Naive thymus-derived CD8-positive, alpha-beta T cell (primary cell): ENCODE measurements at regions not wholly inside any gene's neighbourhood (a gene's known extent, or its start where the extent isn't known, plus 50 kb on each side); places are given as distances from the start of the nearest gene placed in this dataset.
"Not testable (repeated sequence)": the region's sequence is repeated elsewhere in the genome, so short reads cannot be mapped to it uniquely, and the experiment has no call there.

Experiments
- ATAC-seq, 2 donors: fragments of 150-1000 bp; cut with Tn5 transposase in 1 of 2; sonication (Bioruptor Pico), chemical (Tn5 transposase) in 1 of 2; 1 replicate in 1 of 2; 2 replicates in 1 of 2; pipeline ENCODE4 v1.10.0; 2021; ENCODE audit warnings: mild to moderate bottlenecking in 2 of 2, moderate library complexity in 2 of 2
- POLR2A ChIA-PET: fragments of 350-600 bp; sonication (Branson Sonifier 250); formaldehyde crosslinking; loops from one replicate; lab custom pipeline; 2021; ENCODE audit warnings: antibody characterized with exemption; lab: Charles Lee
- DNase-seq, 10 donors: peaks; one replicate each; pipeline versions ENCODE4 v3.0.0 to v3.0.0-alpha.2; 2020 to 2022
- H3K27ac Mint-ChIP-seq, 10 donors: one replicate each; pipeline ENCODE4 v1.8.0; 2020 to 2022; ENCODE audit warnings: mild to moderate bottlenecking in 10 of 10, mixed read lengths in 10 of 10, moderate library complexity in 4 of 10, inconsistent platforms in 1 of 10
- H3K27me3 Mint-ChIP-seq, 5 donors: one replicate each; pipeline ENCODE4 v1.8.0; 2021 to 2022; ENCODE audit warnings: mixed read lengths in 5 of 5
- H3K36me3 Mint-ChIP-seq, 3 donors: one replicate each; pipeline ENCODE4 v1.8.0; 2020 to 2022; ENCODE audit warnings: mixed read lengths in 3 of 3, mild to moderate bottlenecking in 2 of 3, inconsistent platforms in 1 of 3
- H3K4me1 Mint-ChIP-seq, 4 donors: one replicate each; pipeline ENCODE4 v1.8.0; 2021 to 2022; ENCODE audit warnings: mixed read lengths in 4 of 4
- H3K4me3 Mint-ChIP-seq, 10 donors: one replicate each; pipeline ENCODE4 v1.8.0; 2020 to 2022; ENCODE audit warnings: mild to moderate bottlenecking in 10 of 10, mixed read lengths in 10 of 10, moderate library complexity in 6 of 10, inconsistent platforms in 1 of 10
- H3K9me3 Mint-ChIP-seq, 9 donors: one replicate each; pipeline ENCODE4 v1.8.0; 2020 to 2022; ENCODE audit warnings: mixed read lengths in 9 of 9, mild to moderate bottlenecking in 3 of 9, inconsistent platforms in 1 of 9, moderate library complexity in 1 of 9

- Mint-ChIP-seq H3K36me3 (no peaks in the 10 kb centered on the region), H3K4me1 (no peaks in the 10 kb centered on the region), H3K9me3 (peaks cover 0 to 9% (median 4%) of the 10 kb centered on the region in 9 donors), H3K4me3 (no peak overlapping the region), H3K27ac (no peak overlapping the region), H3K27me3 (peaks cover 0 to 4% (median 0%) of the 10 kb centered on the region in 5 donors)
- ATAC-seq (no peak), DNase-seq (no peak)
- POLR2A ChIA-PET = no interaction called here
Observed at GRCh38 chr3:137525471-137525870, 238.6 kb upstream of the SOX14 start.

- ATAC-seq (no peak), DNase-seq (no peak)
- no peak overlapping the region for H3K27ac Mint-ChIP-seq
- peaks cover 5 to 51% (median 16%) of the 10 kb centered on the region in 9 donors for H3K9me3 Mint-ChIP-seq
- H3K36me3 Mint-ChIP-seq = no peaks in the 10 kb centered on the region
- H3K4me3 Mint-ChIP-seq = no peak overlapping the region
- peaks cover 0 to 6% (median 0%) of the 10 kb centered on the region in 5 donors for H3K27me3 Mint-ChIP-seq
- H3K4me1 Mint-ChIP-seq = no peaks in the 10 kb centered on the region
- POLR2A ChIA-PET = no interaction called here
Observed at GRCh38 chr3:137542049-137542448, 222.1 kb upstream of the SOX14 start.

GRCh38 chr3:137554242-137554641, 209.9 kb upstream of the SOX14 start:
- Mint-ChIP-seq H3K36me3 (no peaks in the 10 kb centered on the region), H3K27me3 (no peaks in the 10 kb centered on the region), H3K27ac (no peak overlapping the region), H3K9me3 (peaks cover 0 to 23% (median 12%) of the 10 kb centered on the region in 9 donors), H3K4me1 (no peaks in the 10 kb centered on the region), H3K4me3 (no peak overlapping the region)
- DNase-seq (no peak), ATAC-seq (no peak)
- POLR2A ChIA-PET = no interaction called here

GRCh38 chr3:137568880-137569279, 195.2 kb upstream of the SOX14 start:
- no peak for ATAC-seq
- Mint-ChIP-seq H3K27ac (no peak overlapping the region), H3K36me3 (peaks cover 0 to 5% (median 0%) of the 10 kb centered on the region in 3 donors), H3K9me3 (peaks cover 4 to 34% (median 10%) of the 10 kb centered on the region in 9 donors), H3K4me3 (no peak overlapping the region), H3K4me1 (no peaks in the 10 kb centered on the region), H3K27me3 (peaks cover 0 to 9% (median 4%) of the 10 kb centered on the region in 5 donors)
- no peak for DNase-seq
- POLR2A ChIA-PET = no interaction called here

- POLR2A ChIA-PET = no interaction called here
- Mint-ChIP-seq H3K4me1 (no peaks in the 10 kb centered on the region), H3K9me3 (peaks cover 0 to 26% (median 3%) of the 10 kb centered on the region in 9 donors), H3K4me3 (no peak overlapping the region), H3K36me3 (no peaks in the 10 kb centered on the region), H3K27me3 (peaks cover 0 to 9% (median 4%) of the 10 kb centered on the region in 5 donors), H3K27ac (no peak overlapping the region)
- ATAC-seq = no peak
- DNase-seq = no peak
Observed at GRCh38 chr3:137572931-137573330, 191.2 kb upstream of the SOX14 start.

- POLR2A ChIA-PET = no interaction called here
- Mint-ChIP-seq H3K4me1 (no peaks in the 10 kb centered on the region), H3K9me3 (peaks cover 0 to 21% (median 10%) of the 10 kb centered on the region in 9 donors), H3K4me3 (no peak overlapping the region), H3K27me3 (peaks cover 0 to 14% (median 3%) of the 10 kb centered on the region in 5 donors), H3K36me3 (no peaks in the 10 kb centered on the region), H3K27ac (no peak overlapping the region)
- ATAC-seq = no peak
- no peak for DNase-seq
Observed at GRCh38 chr3:137582484-137582883, 181.6 kb upstream of the SOX14 start.

- Mint-ChIP-seq H3K27me3 (peaks cover 0 to 14% (median 3%) of the 10 kb centered on the region in 5 donors), H3K9me3 (peaks cover 0 to 21% (median 10%) of the 10 kb centered on the region in 9 donors), H3K27ac (no peak overlapping the region), H3K36me3 (no peaks in the 10 kb centered on the region), H3K4me1 (no peaks in the 10 kb centered on the region), H3K4me3 (no peak overlapping the region)
- no peak for ATAC-seq
- POLR2A ChIA-PET = no interaction called here
- no peak for DNase-seq
Observed at GRCh38 chr3:137583256-137583655, 180.9 kb upstream of the SOX14 start.

- no peaks in the 10 kb centered on the region for H3K4me1 Mint-ChIP-seq
- no peak for ATAC-seq
- H3K36me3 Mint-ChIP-seq = no peaks in the 10 kb centered on the region
- DNase-seq = no peak
- POLR2A ChIA-PET = no interaction called here
- H3K9me3 Mint-ChIP-seq = peaks cover 0 to 27% (median 6%) of the 10 kb centered on the region in 9 donors
- H3K27me3 Mint-ChIP-seq = peaks cover 0 to 6% (median 0%) of the 10 kb centered on the region in 5 donors
- no peak overlapping the region for H3K27ac Mint-ChIP-seq
- H3K4me3 Mint-ChIP-seq = no peak overlapping the region
Observed at GRCh38 chr3:137588871-137589270, 175.2 kb upstream of the SOX14 start.

GRCh38 chr3:137595415-137595814, 168.7 kb upstream of the SOX14 start:
- DNase-seq, H3K27ac Mint-ChIP-seq, ATAC-seq, H3K4me1 Mint-ChIP-seq, POLR2A ChIA-PET, H3K4me3 Mint-ChIP-seq, H3K36me3 Mint-ChIP-seq: not testable (repeated sequence)
- peaks cover 0 to 27% (median 0%) of the 10 kb centered on the region in 9 donors for H3K9me3 Mint-ChIP-seq
- peaks cover 0 to 32% (median 0%) of the 10 kb centered on the region in 5 donors for H3K27me3 Mint-ChIP-seq

GRCh38 chr3:137610723-137611122, 153.4 kb upstream of the SOX14 start:
- Mint-ChIP-seq H3K4me1 (no peaks in the 10 kb centered on the region), H3K36me3 (no peaks in the 10 kb centered on the region), H3K27me3 (peaks cover 0 to 8% (median 0%) of the 10 kb centered on the region in 5 donors), H3K4me3 (no peak overlapping the region), H3K27ac (no peak overlapping the region), H3K9me3 (no peaks in the 10 kb centered on the region)
- POLR2A ChIA-PET = no interaction called here
- DNase-seq (no peak), ATAC-seq (no peak)

GRCh38 chr3:137612291-137612690, 151.8 kb upstream of the SOX14 start:
- Mint-ChIP-seq H3K27me3 (peaks cover 0 to 8% (median 0%) of the 10 kb centered on the region in 5 donors), H3K27ac (no peak overlapping the region), H3K9me3 (peaks cover 0 to 4% (median 0%) of the 10 kb centered on the region in 9 donors), H3K36me3 (no peaks in the 10 kb centered on the region), H3K4me1 (no peaks in the 10 kb centered on the region), H3K4me3 (no peak overlapping the region)
- DNase-seq (no peak), ATAC-seq (no peak)
- POLR2A ChIA-PET = no interaction called here

GRCh38 chr3:137615659-137616418, 148.3 kb upstream of the SOX14 start:
- DNase-seq (no peak), ATAC-seq (no peak)
- H3K27me3 Mint-ChIP-seq = peaks cover 0 to 8% (median 0%) of the 10 kb centered on the region in 5 donors
- no peaks in the 10 kb centered on the region for H3K36me3 Mint-ChIP-seq
- H3K9me3 Mint-ChIP-seq = peaks cover 0 to 16% (median 3%) of the 10 kb centered on the region in 9 donors
- H3K4me3 Mint-ChIP-seq = no peak overlapping the region
- H3K27ac Mint-ChIP-seq = no peak overlapping the region
- H3K4me1 Mint-ChIP-seq = no peaks in the 10 kb centered on the region
- POLR2A ChIA-PET = no interaction called here

- POLR2A ChIA-PET = no interaction called here
- Mint-ChIP-seq H3K4me3 (no peak overlapping the region), H3K27ac (no peak overlapping the region), H3K4me1 (no peaks in the 10 kb centered on the region), H3K9me3 (peaks cover 0 to 14% (median 4%) of the 10 kb centered on the region in 9 donors), H3K27me3 (peaks cover 6 to 21% (median 16%) of the 10 kb centered on the region in 5 donors), H3K36me3 (no peaks in the 10 kb centered on the region)
- ATAC-seq (no peak), DNase-seq (no peak)
Observed at GRCh38 chr3:137641879-137642704, 122.0 kb upstream of the SOX14 start.
